Common myeloid progenitor, CD34-positive (primary cell): ENCODE measurements at regions not wholly inside any gene's neighbourhood (a gene's known extent, or its start where the extent isn't known, plus 50 kb on each side); places are given as distances from the start of the nearest gene placed in this dataset.

Source experiments
- CTCF ChIA-PET: fragments of 350-600 bp; sonication (Branson Sonifier 250); formaldehyde crosslinking; loops from one replicate; lab custom pipeline; 2021; ENCODE audit warnings: antibody characterized with exemption; lab: Charles Lee
- POLR2A ChIA-PET: fragments of 350-600 bp; sonication (Branson Sonifier 250); formaldehyde crosslinking; loops from one replicate; lab custom pipeline; 2021; ENCODE audit warnings: antibody characterized with exemption; lab: Charles Lee
- DNase-seq, 3 donors: peaks; one replicate each; pipeline versions ENCODE4 v3.0.0 to v3.0.0-alpha.2; 2013
- H3K27ac ChIP-seq, 2 experiments: 1 replicate in 1 of 2; 2 replicates in 1 of 2; pipeline ENCODE4 v1.7.0; 2013; ENCODE audit warnings: inconsistent platforms in 2 of 2, low read length in 2 of 2, mild to moderate bottlenecking in 2 of 2, low read depth in 1 of 2, moderate library complexity in 1 of 2; ENCODE audit not compliant: severe bottlenecking in 2 of 2, insufficient read depth in 1 of 2, poor library complexity in 1 of 2
- H3K27me3 ChIP-seq, 5 experiments: replicated peaks in 2 of 5; 1 replicate in 3 of 5; 2 replicates in 2 of 5; pipeline versions ENCODE4 v1.6.1 to v1.7.0; 2013; ENCODE audit warnings: low read length in 4 of 5, mild to moderate bottlenecking in 2 of 5, moderate library complexity in 2 of 5, inconsistent platforms in 1 of 5; ENCODE audit not compliant: insufficient read depth in 5 of 5, control insufficient read depth in 4 of 5
- H3K36me3 ChIP-seq, 4 experiments: 1 replicate in 2 of 4; 2 replicates in 2 of 4; pipeline versions ENCODE4 v1.6.1 to v1.7.0; 2013; ENCODE audit warnings: low read length in 3 of 4, control low read depth in 1 of 4, mild to moderate bottlenecking in 1 of 4; ENCODE audit not compliant: control insufficient read depth in 4 of 4, insufficient read depth in 4 of 4
- H3K4me1 ChIP-seq, 4 experiments: 1 replicate in 3 of 4; 2 replicates in 1 of 4; pipeline versions ENCODE4 v1.6.1 to v1.7.1; 2013; ENCODE audit warnings: low read length in 3 of 4, mild to moderate bottlenecking in 3 of 4, control low read depth in 1 of 4, inconsistent platforms in 1 of 4, moderate library complexity in 1 of 4; ENCODE audit not compliant: control insufficient read depth in 4 of 4, insufficient read depth in 4 of 4; ENCODE audit errors: control extremely low read depth in 1 of 4
- H3K4me3 ChIP-seq, 7 experiments: 1 replicate in 4 of 7; 2 replicates in 3 of 7; pipeline versions ENCODE4 v1.5.1 to v1.7.0; 2013; ENCODE audit warnings: mild to moderate bottlenecking in 7 of 7, low read length in 6 of 7, moderate library complexity in 6 of 7, inconsistent platforms in 2 of 7, low read depth in 2 of 7, control low read depth in 1 of 7; ENCODE audit not compliant: insufficient read depth in 4 of 7, control insufficient read depth in 1 of 7; ENCODE audit errors: extremely low read depth in 1 of 7
- H3K9me3 ChIP-seq, 5 experiments: 1 replicate in 4 of 5; 2 replicates in 1 of 5; pipeline versions ENCODE4 v1.6.1 to v1.7.1; 2013; ENCODE audit warnings: low read length in 4 of 5, mild to moderate bottlenecking in 2 of 5, inconsistent platforms in 1 of 5, low read depth in 1 of 5, moderate library complexity in 1 of 5; ENCODE audit not compliant: control insufficient read depth in 4 of 5, insufficient read depth in 2 of 5; ENCODE audit errors: control extremely low read depth in 1 of 5
- WGBS: methylation state at CpG from one replicate; pipeline ENCODE4 v1.1.5; 2013; ENCODE audit not compliant: insufficient coverage; 5-methylcytosine and 5-hydroxymethylcytosine counted together

- Histone ChIP-seq H3K27ac (no peak overlapping the region), H3K4me1 (peaks cover 10 to 21% (median 11%) of the 10 kb centered on the region in 4 experiments), H3K9me3 (no peaks in the 10 kb centered on the region), H3K27me3 (no peaks in the 10 kb centered on the region), H3K36me3 (no peaks in the 10 kb centered on the region), H3K4me3 (no peak overlapping the region)
- 100% methylated on average over 3 of the region's 5 CpGs for WGBS
- ChIA-PET POLR2A (no interaction called here), CTCF (interaction anchor here (0.6 to 1.7 kb wide), 2 partner anchors 16 to 435 kb away, joined by 3 to 5 read pairs; no protein-coding TSS in a partner anchor)
- DNase-seq = no peak
These were observed 142.0 kb upstream of the UBE2E1 start for GRCh38 chr3:23663661-23664186.

DNA sequence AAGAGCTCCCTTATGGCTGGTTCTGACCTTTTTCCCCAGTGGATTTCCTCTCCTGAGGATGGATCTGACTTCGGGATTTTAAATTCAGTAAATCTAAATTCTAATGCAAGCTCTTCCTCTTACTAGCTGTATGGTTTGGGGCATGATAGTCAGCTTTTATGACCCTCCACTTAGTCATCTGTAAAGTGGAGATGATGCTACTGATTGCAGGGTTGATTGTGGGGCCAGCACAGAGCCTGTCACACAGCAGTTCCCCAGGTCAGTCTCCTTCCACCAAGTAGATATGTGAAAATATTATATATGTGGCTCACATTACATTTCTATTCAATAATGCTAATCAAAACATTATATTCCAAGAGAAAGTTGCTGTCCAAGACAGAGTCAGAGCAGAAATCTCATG lies 141.3 kb upstream of the UBE2E1 start:
- ChIA-PET CTCF (no interaction called here), POLR2A (no interaction called here)

DNA sequence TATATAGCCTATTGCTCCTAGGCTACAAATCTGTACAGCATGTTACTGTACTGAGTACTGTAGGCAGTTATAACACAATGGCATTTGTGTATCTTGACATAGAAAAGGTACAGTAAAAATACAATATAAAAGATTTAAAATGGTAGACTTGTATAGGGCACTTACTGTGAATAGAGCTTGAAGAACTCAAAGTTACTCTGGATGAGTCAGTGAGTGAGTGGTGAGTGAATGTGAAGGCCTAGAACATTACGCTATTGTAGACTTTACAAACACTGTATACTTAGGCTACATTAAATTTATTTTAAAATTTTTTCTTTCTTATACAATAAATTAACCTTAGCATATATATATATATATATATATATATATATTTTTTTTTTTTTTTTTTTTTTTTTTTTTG lies 140.0 kb upstream of the UBE2E1 start:
- H3K4me1 ChIP-seq = peaks cover 0 to 7% (median 4%) of the 10 kb centered on the region in 4 experiments
- H3K4me3 ChIP-seq = no peak overlapping the region
- no peaks in the 10 kb centered on the region for H3K36me3 ChIP-seq
- WGBS = no CpG with 5 or more reads among the region's 1 CpG
- DNase-seq = no peak
- ChIA-PET CTCF (interaction anchor here (1.0 to 1.9 kb wide), 2 partner anchors 9 to 238 kb away, joined by 3 to 5 read pairs; no protein-coding TSS in a partner anchor), POLR2A (no interaction called here)
- H3K27ac ChIP-seq = no peak overlapping the region
- H3K27me3 ChIP-seq = peaks cover 0 to 2% (median 0%) of the 10 kb centered on the region in 5 experiments
- H3K9me3 ChIP-seq = no peaks in the 10 kb centered on the region

More for the DNA sequence above, 141.3 kb upstream of the UBE2E1 start:
- DNase-seq = no peak
- Histone ChIP-seq H3K9me3 (no peaks in the 10 kb centered on the region), H3K4me3 (no peak overlapping the region), H3K27me3 (no peaks in the 10 kb centered on the region), H3K4me1 (peaks cover 3 to 13% (median 6%) of the 10 kb centered on the region in 4 experiments), H3K27ac (no peak overlapping the region), H3K36me3 (no peaks in the 10 kb centered on the region)
- WGBS = no CpG with 5 or more reads among the region's 1 CpG

DNA sequence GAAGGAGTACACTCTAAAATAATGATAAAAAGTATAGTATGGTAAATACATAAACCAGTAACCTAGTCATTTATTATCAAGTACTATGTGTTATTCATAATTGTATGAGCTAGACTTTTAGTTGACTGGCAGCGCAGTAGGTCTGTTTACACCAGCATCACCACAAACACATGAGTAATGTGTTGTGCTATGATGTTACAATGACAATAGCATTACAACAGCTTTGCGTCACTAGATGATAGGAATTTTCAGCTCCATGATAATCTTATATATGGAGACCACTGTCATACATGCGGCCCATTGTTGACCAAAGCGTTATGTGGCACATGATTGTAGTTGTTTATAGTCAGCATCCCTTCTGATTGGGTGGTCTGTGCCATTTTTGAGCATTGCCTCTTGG lies 138.9 kb upstream of the UBE2E1 start:
- DNase-seq = no peak
- 100% methylated on average over 1 of the region's 4 CpGs for WGBS
- ChIA-PET CTCF (interaction anchor here (1.9 kb wide), 1 partner anchor 10 kb away, joined by 5 read pairs; no protein-coding TSS in a partner anchor), POLR2A (no interaction called here)
- H3K4me1 ChIP-seq = peaks cover 0 to 8% (median 6%) of the 10 kb centered on the region in 4 experiments
- no peak overlapping the region for H3K4me3 ChIP-seq
- no peaks in the 10 kb centered on the region for H3K36me3 ChIP-seq
- no peaks in the 10 kb centered on the region for H3K9me3 ChIP-seq
- peaks cover 0 to 13% (median 0%) of the 10 kb centered on the region in 5 experiments for H3K27me3 ChIP-seq
- no peak overlapping the region for H3K27ac ChIP-seq

DNA sequence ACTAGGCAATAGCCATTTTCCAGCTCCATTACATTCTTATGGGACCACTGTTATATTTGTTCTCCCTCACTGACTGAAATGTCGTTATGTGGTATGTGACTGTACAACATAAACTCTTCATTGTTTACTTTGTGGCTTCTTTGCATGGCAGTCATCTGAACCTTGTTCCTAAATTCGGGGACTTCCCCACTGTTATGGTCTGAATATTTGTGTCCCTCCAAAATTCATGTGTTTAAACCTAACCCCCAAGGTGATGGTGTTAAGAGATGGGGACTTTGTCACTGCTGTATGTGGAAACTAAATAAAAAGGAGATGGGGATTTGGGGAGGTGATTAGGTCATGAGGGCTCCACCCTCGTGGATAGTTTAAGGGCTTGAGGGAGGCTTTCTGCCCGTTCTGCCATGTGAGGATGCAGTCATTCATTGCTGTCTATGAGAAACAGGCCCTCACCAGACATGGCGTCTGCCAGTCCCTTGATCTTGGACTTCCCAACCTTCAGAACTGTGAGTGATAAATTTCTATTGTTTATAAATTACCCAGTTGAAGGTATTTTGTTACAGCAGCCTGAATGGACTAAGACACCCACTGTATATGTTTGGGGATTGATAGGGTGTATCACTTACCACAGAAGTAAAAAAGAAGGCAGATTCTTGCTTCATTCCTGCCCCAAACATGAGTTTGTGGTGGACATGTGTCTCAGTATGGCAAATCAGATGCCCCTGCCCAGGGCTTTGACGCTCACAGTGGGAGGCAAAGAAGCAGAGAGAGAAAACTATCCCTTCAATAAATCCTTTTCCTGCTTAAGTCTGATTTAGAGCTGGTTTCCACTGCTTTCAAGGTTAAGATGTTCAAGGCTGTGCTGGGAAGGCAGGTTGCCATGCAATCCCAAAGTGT lies 138.0 kb upstream of the UBE2E1 start:
- H3K27me3 ChIP-seq = peaks cover 0 to 20% (median 0%) of the 10 kb centered on the region in 5 experiments
- H3K27ac ChIP-seq = no peak overlapping the region
- ChIA-PET POLR2A (interaction anchor here (0.7 kb wide), 1 partner anchor 291 kb away, joined by 3 read pairs; no protein-coding TSS in a partner anchor), CTCF (interaction anchor here (0.8 to 1.9 kb wide), 2 partner anchors 11 to 16 kb away, joined by 3 to 5 read pairs; no protein-coding TSS in a partner anchor)
- DNase-seq = no peak
- H3K4me3 ChIP-seq = no peak overlapping the region
- 96% methylated on average over 3 of the region's 6 CpGs for WGBS
- no peaks in the 10 kb centered on the region for H3K36me3 ChIP-seq
- no peaks in the 10 kb centered on the region for H3K9me3 ChIP-seq
- peaks cover 0 to 6% (median 3%) of the 10 kb centered on the region in 4 experiments for H3K4me1 ChIP-seq

DNA sequence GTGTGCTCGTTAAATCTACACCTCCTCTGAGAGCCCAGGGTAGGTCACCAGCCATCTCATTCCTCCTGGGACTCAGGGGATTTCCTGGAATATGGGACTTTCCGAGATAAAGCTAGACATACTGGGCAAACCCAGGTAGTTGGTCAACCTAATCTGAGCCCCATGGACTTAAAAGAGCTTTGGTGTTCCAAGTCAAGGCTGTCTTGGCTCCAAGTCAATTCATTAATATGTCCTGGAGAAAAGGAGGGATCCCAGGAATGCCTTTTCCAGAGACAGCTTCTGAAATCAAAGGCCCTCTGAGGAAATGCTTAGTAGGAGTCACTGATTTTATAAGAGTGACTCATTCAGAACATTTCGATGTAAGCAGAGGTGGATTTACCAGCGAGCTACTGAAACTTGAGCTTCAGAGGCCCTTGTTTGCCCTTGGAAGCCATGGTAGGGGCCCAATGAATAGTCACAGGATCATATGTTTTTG lies 137.3 kb upstream of the UBE2E1 start:
- Histone ChIP-seq H3K27me3 (peaks cover 0 to 24% (median 0%) of the 10 kb centered on the region in 5 experiments), H3K4me1 (peaks cover 0 to 6% (median 3%) of the 10 kb centered on the region in 4 experiments), H3K9me3 (no peaks in the 10 kb centered on the region), H3K36me3 (no peaks in the 10 kb centered on the region), H3K27ac (no peak overlapping the region), H3K4me3 (no peak overlapping the region)
- 97% methylated on average over 4 of the region's 4 CpGs for WGBS
- ChIA-PET POLR2A (interaction anchor here (0.7 kb wide), 1 partner anchor 292 kb away, joined by 3 read pairs; no protein-coding TSS in a partner anchor), CTCF (interaction anchor here (0.8 kb wide), 1 partner anchor 16 kb away, joined by 3 read pairs; no protein-coding TSS in a partner anchor)
- no peak for DNase-seq
